ENCODE measurements at regions not wholly inside any gene's neighbourhood (a gene's known extent, or its start where the extent isn't known, plus 50 kb on each side); places are given as distances from the start of the nearest gene placed in this dataset.

GRCh38 chr11:24389575-24389974 lies 107.3 kb upstream of the LUZP2 start:
- Histone ChIP-seq H3K36me3 (ENCODE audit: control insufficient read depth in 2 of 2, insufficient read depth in 2 of 2, low read length in 2 of 2) (no peaks in the 10 kb centered on the region), H3K27me3 (ENCODE audit: control insufficient read depth in 2 of 2, insufficient read depth in 2 of 2, low read length in 2 of 2) (no peaks in the 10 kb centered on the region), H3K4me1 (ENCODE audit: control insufficient read depth in 2 of 2, insufficient read depth in 2 of 2, low read length in 2 of 2) (no peaks in the 10 kb centered on the region), H3K4me3 (ENCODE audit: low read length in 2 of 2) (no peak overlapping the region), H3K9me3 (ENCODE audit: control insufficient read depth in 2 of 2, low read length in 2 of 2) (no peaks in the 10 kb centered on the region), H3K27ac (ENCODE audit: low read depth in 2 of 2, low read length in 2 of 2) (no peak overlapping the region), H3K9ac (ENCODE audit: low read depth in 1 of 2, low read length in 2 of 2) (no peak overlapping the region)

GRCh38 chr11:24390016-24390415 lies 106.8 kb upstream of the LUZP2 start:
- H3K9me3 ChIP-seq (ENCODE audit: control insufficient read depth in 2 of 2, low read length in 2 of 2): no peaks in the 10 kb centered on the region
- H3K9ac ChIP-seq (ENCODE audit: low read depth in 1 of 2, low read length in 2 of 2): no peak overlapping the region
- no peak overlapping the region for H3K27ac ChIP-seq (ENCODE audit: low read depth in 2 of 2, low read length in 2 of 2)
- H3K36me3 ChIP-seq (ENCODE audit: control insufficient read depth in 2 of 2, insufficient read depth in 2 of 2, low read length in 2 of 2): no peaks in the 10 kb centered on the region
- no peak overlapping the region for H3K4me3 ChIP-seq (ENCODE audit: low read length in 2 of 2)
- no peaks in the 10 kb centered on the region for H3K4me1 ChIP-seq (ENCODE audit: control insufficient read depth in 2 of 2, insufficient read depth in 2 of 2, low read length in 2 of 2)
- H3K27me3 ChIP-seq (ENCODE audit: control insufficient read depth in 2 of 2, insufficient read depth in 2 of 2, low read length in 2 of 2): no peaks in the 10 kb centered on the region

- Histone ChIP-seq H3K27me3 (ENCODE audit: control insufficient read depth in 2 of 2, insufficient read depth in 2 of 2, low read length in 2 of 2) (no peaks in the 10 kb centered on the region), H3K4me3 (ENCODE audit: low read length in 2 of 2) (no peak overlapping the region), H3K4me1 (ENCODE audit: control insufficient read depth in 2 of 2, insufficient read depth in 2 of 2, low read length in 2 of 2) (no peaks in the 10 kb centered on the region), H3K9ac (ENCODE audit: low read depth in 1 of 2, low read length in 2 of 2) (no peak overlapping the region), H3K27ac (ENCODE audit: low read depth in 2 of 2, low read length in 2 of 2) (no peak overlapping the region), H3K36me3 (ENCODE audit: control insufficient read depth in 2 of 2, insufficient read depth in 2 of 2, low read length in 2 of 2) (no peaks in the 10 kb centered on the region), H3K9me3 (ENCODE audit: control insufficient read depth in 2 of 2, low read length in 2 of 2) (no peaks in the 10 kb centered on the region)
Measured at GRCh38 chr11:24390762-24391161, 106.1 kb upstream of the LUZP2 start.

- H3K9me3 ChIP-seq (ENCODE audit: control insufficient read depth in 2 of 2, low read length in 2 of 2): no peaks in the 10 kb centered on the region
- no peaks in the 10 kb centered on the region for H3K36me3 ChIP-seq (ENCODE audit: control insufficient read depth in 2 of 2, insufficient read depth in 2 of 2, low read length in 2 of 2)
- H3K4me3 ChIP-seq (ENCODE audit: low read length in 2 of 2): no peak overlapping the region
- H3K27me3 ChIP-seq (ENCODE audit: control insufficient read depth in 2 of 2, insufficient read depth in 2 of 2, low read length in 2 of 2): no peaks in the 10 kb centered on the region
- no peaks in the 10 kb centered on the region for H3K4me1 ChIP-seq (ENCODE audit: control insufficient read depth in 2 of 2, insufficient read depth in 2 of 2, low read length in 2 of 2)
- H3K9ac ChIP-seq (ENCODE audit: low read depth in 1 of 2, low read length in 2 of 2): no peak overlapping the region
- no peak overlapping the region for H3K27ac ChIP-seq (ENCODE audit: low read depth in 2 of 2, low read length in 2 of 2)
Measured at GRCh38 chr11:24391167-24391566, 105.7 kb upstream of the LUZP2 start.

- Histone ChIP-seq H3K9me3 (ENCODE audit: control insufficient read depth in 2 of 2, low read length in 2 of 2) (no peaks in the 10 kb centered on the region), H3K4me3 (ENCODE audit: low read length in 2 of 2) (no peak overlapping the region), H3K9ac (ENCODE audit: low read depth in 1 of 2, low read length in 2 of 2) (no peak overlapping the region), H3K27ac (ENCODE audit: low read depth in 2 of 2, low read length in 2 of 2) (no peak overlapping the region), H3K4me1 (ENCODE audit: control insufficient read depth in 2 of 2, insufficient read depth in 2 of 2, low read length in 2 of 2) (no peaks in the 10 kb centered on the region), H3K27me3 (ENCODE audit: control insufficient read depth in 2 of 2, insufficient read depth in 2 of 2, low read length in 2 of 2) (no peaks in the 10 kb centered on the region), H3K36me3 (ENCODE audit: control insufficient read depth in 2 of 2, insufficient read depth in 2 of 2, low read length in 2 of 2) (no peaks in the 10 kb centered on the region)
Measured at GRCh38 chr11:24400059-24400665, 96.7 kb upstream of the LUZP2 start.

GRCh38 chr11:24406389-24406788 lies 90.5 kb upstream of the LUZP2 start:
- Histone ChIP-seq H3K4me3 (ENCODE audit: low read length in 2 of 2) (no peak overlapping the region), H3K9ac (ENCODE audit: low read depth in 1 of 2, low read length in 2 of 2) (no peak overlapping the region), H3K9me3 (ENCODE audit: control insufficient read depth in 2 of 2, low read length in 2 of 2) (no peaks in the 10 kb centered on the region), H3K27me3 (ENCODE audit: control insufficient read depth in 2 of 2, insufficient read depth in 2 of 2, low read length in 2 of 2) (no peaks in the 10 kb centered on the region), H3K4me1 (ENCODE audit: control insufficient read depth in 2 of 2, insufficient read depth in 2 of 2, low read length in 2 of 2) (no peaks in the 10 kb centered on the region), H3K36me3 (ENCODE audit: control insufficient read depth in 2 of 2, insufficient read depth in 2 of 2, low read length in 2 of 2) (no peaks in the 10 kb centered on the region), H3K27ac (ENCODE audit: low read depth in 2 of 2, low read length in 2 of 2) (no peak overlapping the region)

GRCh38 chr11:24406980-24407379 lies 89.9 kb upstream of the LUZP2 start:
- H3K27ac ChIP-seq (ENCODE audit: low read depth in 2 of 2, low read length in 2 of 2): no peak overlapping the region
- no peaks in the 10 kb centered on the region for H3K9me3 ChIP-seq (ENCODE audit: control insufficient read depth in 2 of 2, low read length in 2 of 2)
- no peaks in the 10 kb centered on the region for H3K27me3 ChIP-seq (ENCODE audit: control insufficient read depth in 2 of 2, insufficient read depth in 2 of 2, low read length in 2 of 2)
- H3K4me3 ChIP-seq (ENCODE audit: low read length in 2 of 2): no peak overlapping the region
- H3K36me3 ChIP-seq (ENCODE audit: control insufficient read depth in 2 of 2, insufficient read depth in 2 of 2, low read length in 2 of 2): no peaks in the 10 kb centered on the region
- H3K4me1 ChIP-seq (ENCODE audit: control insufficient read depth in 2 of 2, insufficient read depth in 2 of 2, low read length in 2 of 2): no peaks in the 10 kb centered on the region
- no peak overlapping the region for H3K9ac ChIP-seq (ENCODE audit: low read depth in 1 of 2, low read length in 2 of 2)

GRCh38 chr11:24407733-24408132 lies 89.1 kb upstream of the LUZP2 start:
- H3K36me3 ChIP-seq (ENCODE audit: control insufficient read depth in 2 of 2, insufficient read depth in 2 of 2, low read length in 2 of 2): no peaks in the 10 kb centered on the region
- no peak overlapping the region for H3K9ac ChIP-seq (ENCODE audit: low read depth in 1 of 2, low read length in 2 of 2)

GRCh38 chr11:24408202-24408601 lies 88.7 kb upstream of the LUZP2 start:
- Histone ChIP-seq H3K27me3 (ENCODE audit: control insufficient read depth in 2 of 2, insufficient read depth in 2 of 2, low read length in 2 of 2) (no peaks in the 10 kb centered on the region), H3K36me3 (ENCODE audit: control insufficient read depth in 2 of 2, insufficient read depth in 2 of 2, low read length in 2 of 2) (no peaks in the 10 kb centered on the region), H3K27ac (ENCODE audit: low read depth in 2 of 2, low read length in 2 of 2) (no peak overlapping the region), H3K9ac (ENCODE audit: low read depth in 1 of 2, low read length in 2 of 2) (no peak overlapping the region), H3K4me1 (ENCODE audit: control insufficient read depth in 2 of 2, insufficient read depth in 2 of 2, low read length in 2 of 2) (no peaks in the 10 kb centered on the region), H3K9me3 (ENCODE audit: control insufficient read depth in 2 of 2, low read length in 2 of 2) (no peaks in the 10 kb centered on the region), H3K4me3 (ENCODE audit: low read length in 2 of 2) (no peak overlapping the region)

More at GRCh38 chr11:24407733-24408132, 89.1 kb upstream of the LUZP2 start:
- Histone ChIP-seq H3K9me3 (ENCODE audit: control insufficient read depth in 2 of 2, low read length in 2 of 2) (no peaks in the 10 kb centered on the region), H3K4me3 (ENCODE audit: low read length in 2 of 2) (no peak overlapping the region), H3K4me1 (ENCODE audit: control insufficient read depth in 2 of 2, insufficient read depth in 2 of 2, low read length in 2 of 2) (no peaks in the 10 kb centered on the region), H3K27ac (ENCODE audit: low read depth in 2 of 2, low read length in 2 of 2) (no peak overlapping the region), H3K27me3 (ENCODE audit: control insufficient read depth in 2 of 2, insufficient read depth in 2 of 2, low read length in 2 of 2) (no peaks in the 10 kb centered on the region)

- H3K9me3 ChIP-seq (ENCODE audit: control insufficient read depth in 2 of 2, low read length in 2 of 2): no peaks in the 10 kb centered on the region
- H3K4me3 ChIP-seq (ENCODE audit: low read length in 2 of 2): no peak overlapping the region
- no peak overlapping the region for H3K9ac ChIP-seq (ENCODE audit: low read depth in 1 of 2, low read length in 2 of 2)
- H3K27ac ChIP-seq (ENCODE audit: low read depth in 2 of 2, low read length in 2 of 2): no peak overlapping the region
- H3K4me1 ChIP-seq (ENCODE audit: control insufficient read depth in 2 of 2, insufficient read depth in 2 of 2, low read length in 2 of 2): no peaks in the 10 kb centered on the region
- no peaks in the 10 kb centered on the region for H3K36me3 ChIP-seq (ENCODE audit: control insufficient read depth in 2 of 2, insufficient read depth in 2 of 2, low read length in 2 of 2)
- H3K27me3 ChIP-seq (ENCODE audit: control insufficient read depth in 2 of 2, insufficient read depth in 2 of 2, low read length in 2 of 2): no peaks in the 10 kb centered on the region
Measured at GRCh38 chr11:24411791-24412190, 85.1 kb upstream of the LUZP2 start.

- H3K4me3 ChIP-seq (ENCODE audit: low read length in 2 of 2): no peak overlapping the region
- no peaks in the 10 kb centered on the region for H3K9me3 ChIP-seq (ENCODE audit: control insufficient read depth in 2 of 2, low read length in 2 of 2)
- no peaks in the 10 kb centered on the region for H3K27me3 ChIP-seq (ENCODE audit: control insufficient read depth in 2 of 2, insufficient read depth in 2 of 2, low read length in 2 of 2)
- H3K4me1 ChIP-seq (ENCODE audit: control insufficient read depth in 2 of 2, insufficient read depth in 2 of 2, low read length in 2 of 2): no peaks in the 10 kb centered on the region
- H3K36me3 ChIP-seq (ENCODE audit: control insufficient read depth in 2 of 2, insufficient read depth in 2 of 2, low read length in 2 of 2): no peaks in the 10 kb centered on the region
- no peak overlapping the region for H3K27ac ChIP-seq (ENCODE audit: low read depth in 2 of 2, low read length in 2 of 2)
- H3K9ac ChIP-seq (ENCODE audit: low read depth in 1 of 2, low read length in 2 of 2): no peak overlapping the region
Measured at GRCh38 chr11:24412722-24413121, 84.1 kb upstream of the LUZP2 start.

Measured in mucosa of rectum (tissue), 2 donors.